ENCODE measurements at regions not wholly inside any gene's neighbourhood (a gene's known extent, or its start where the extent isn't known, plus 50 kb on each side); places are given as distances from the start of the nearest gene placed in this dataset.

DNA sequence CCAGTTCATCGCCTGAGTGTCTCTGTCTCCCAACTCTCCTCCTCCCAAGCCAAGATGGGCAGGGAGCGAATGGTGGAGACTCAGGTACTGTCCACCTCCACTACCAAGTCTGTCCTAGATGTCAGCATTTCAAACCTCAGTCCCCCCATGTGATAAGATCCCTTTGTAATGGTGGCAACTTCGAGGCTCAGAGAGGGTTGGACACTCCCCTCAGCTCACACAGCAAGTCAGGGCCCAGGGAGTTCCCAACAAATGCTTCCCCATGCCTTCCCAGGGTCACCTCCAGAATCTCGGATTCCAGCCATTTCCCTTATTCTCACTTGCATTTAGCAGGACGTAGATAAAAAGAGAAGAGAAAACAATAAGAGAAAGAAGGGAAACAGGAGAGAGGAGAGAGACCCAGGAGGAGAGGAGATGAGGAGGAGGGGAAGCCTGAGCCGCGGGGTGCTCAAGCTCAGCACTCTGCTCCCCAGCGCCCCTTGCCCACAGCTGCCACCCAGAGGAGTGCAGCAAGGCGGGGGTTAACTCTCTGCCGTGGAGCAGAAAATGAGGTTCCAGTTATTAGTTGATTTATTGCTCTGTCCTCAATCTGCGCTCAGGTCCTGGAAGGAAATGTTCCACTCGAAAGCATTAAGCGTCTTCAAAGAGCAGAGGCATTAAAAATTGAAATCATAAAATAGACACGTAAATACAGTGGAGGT lies 84.1 kb upstream of the LINGO1 start:
- 33 to 45% (median 41%) methylated on average over 14 of the region's 14 CpGs for WGBS, 5 donors
- intact Hi-C loops (cut with DNase I; ENCODE audit: low total_unique reads) = no loop called here
- Histone ChIP-seq H3K36me3 (no peaks in the 10 kb centered on the region), H3K27me3 (peaks cover 0 to 53% (median 13%) of the 10 kb centered on the region in 3 donors), H3K27ac (no peak overlapping the region), H3K4me3 (no peak overlapping the region), H3K9me3 (no peaks in the 10 kb centered on the region), H3K4me1 (no peaks in the 10 kb centered on the region)
- DNase-seq = peak in 1 of 2 donors; percentile 11
- no peak for TF ChIP-seq EP300 (IDR thresholded peaks at IDR 0.05)
- TF ChIP-seq, protein P1, sequence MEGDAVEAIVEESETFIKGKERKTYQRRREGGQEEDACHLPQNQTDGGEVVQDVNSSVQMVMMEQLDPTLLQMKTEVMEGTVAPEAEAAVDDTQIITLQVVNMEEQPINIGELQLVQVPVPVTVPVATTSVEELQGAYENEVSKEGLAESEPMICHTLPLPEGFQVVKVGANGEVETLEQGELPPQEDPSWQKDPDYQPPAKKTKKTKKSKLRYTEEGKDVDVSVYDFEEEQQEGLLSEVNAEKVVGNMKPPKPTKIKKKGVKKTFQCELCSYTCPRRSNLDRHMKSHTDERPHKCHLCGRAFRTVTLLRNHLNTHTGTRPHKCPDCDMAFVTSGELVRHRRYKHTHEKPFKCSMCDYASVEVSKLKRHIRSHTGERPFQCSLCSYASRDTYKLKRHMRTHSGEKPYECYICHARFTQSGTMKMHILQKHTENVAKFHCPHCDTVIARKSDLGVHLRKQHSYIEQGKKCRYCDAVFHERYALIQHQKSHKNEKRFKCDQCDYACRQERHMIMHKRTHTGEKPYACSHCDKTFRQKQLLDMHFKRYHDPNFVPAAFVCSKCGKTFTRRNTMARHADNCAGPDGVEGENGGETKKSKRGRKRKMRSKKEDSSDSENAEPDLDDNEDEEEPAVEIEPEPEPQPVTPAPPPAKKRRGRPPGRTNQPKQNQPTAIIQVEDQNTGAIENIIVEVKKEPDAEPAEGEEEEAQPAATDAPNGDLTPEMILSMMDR (IDR thresholded peaks at IDR 0.05) = no peak
- TF ChIP-seq POLR2A (IDR thresholded peaks at IDR 0.05) = no peak
- TF ChIP-seq POLR2AphosphoS5 (IDR thresholded peaks at IDR 0.05) = no peak

DNA sequence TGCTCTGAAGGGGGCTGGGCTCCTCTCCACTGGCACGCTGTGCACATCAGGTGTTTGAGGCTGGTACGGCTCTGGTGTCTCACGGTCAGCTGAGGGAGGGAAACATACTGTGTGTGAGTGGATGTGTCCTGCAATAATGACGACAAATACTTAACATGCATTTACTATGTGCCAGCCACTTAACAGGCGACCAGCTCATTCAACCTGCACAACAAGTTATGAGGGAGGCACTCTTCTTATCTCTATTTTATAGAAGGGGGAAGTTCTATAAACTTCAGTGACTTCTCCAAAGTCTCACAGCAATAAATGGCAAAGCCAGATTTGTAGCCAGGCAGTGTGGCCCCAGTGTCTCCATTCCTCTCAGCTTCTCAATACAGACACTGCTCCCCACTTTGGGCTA lies 83.1 kb upstream of the LINGO1 start:
- Histone ChIP-seq H3K4me1 (no peaks in the 10 kb centered on the region), H3K27me3 (peaks cover 0 to 46% (median 8%) of the 10 kb centered on the region in 3 donors), H3K36me3 (no peaks in the 10 kb centered on the region), H3K27ac (no peak overlapping the region), H3K9me3 (no peaks in the 10 kb centered on the region), H3K4me3 (no peak overlapping the region)
- no peak for DNase-seq
- WGBS, 5 donors = 57 to 75% (median 67%) methylated on average over 5 of the region's 5 CpGs
- intact Hi-C loops (cut with DNase I; ENCODE audit: low total_unique reads) = no loop called here
- no peak for TF ChIP-seq POLR2A (IDR thresholded peaks at IDR 0.05)
- TF ChIP-seq, protein P1 (IDR thresholded peaks at IDR 0.05) = no peak
- TF ChIP-seq EP300 (IDR thresholded peaks at IDR 0.05) = no peak
- TF ChIP-seq POLR2AphosphoS5 (IDR thresholded peaks at IDR 0.05) = no peak

DNA sequence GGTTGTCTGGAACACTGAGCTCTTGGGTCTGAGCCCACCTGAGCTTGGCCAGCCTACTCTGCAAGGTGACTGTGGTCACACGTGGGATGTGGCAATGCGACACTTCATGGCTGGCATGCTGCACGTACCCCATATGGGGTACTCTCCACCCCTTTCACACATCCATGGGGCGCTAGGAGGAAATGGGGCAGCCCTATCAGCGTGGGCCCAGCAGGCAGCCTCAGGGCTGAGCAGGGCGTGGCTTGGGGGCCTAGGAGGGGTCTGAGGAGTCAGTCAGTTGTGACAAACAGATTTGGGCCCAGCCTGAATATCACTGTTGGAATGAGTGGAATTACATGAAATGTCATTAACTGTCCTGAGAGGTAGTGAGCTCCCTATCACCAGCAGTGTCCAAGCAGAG lies 82.3 kb upstream of the LINGO1 start:
- Histone ChIP-seq H3K4me3 (no peak overlapping the region), H3K4me1 (no peaks in the 10 kb centered on the region), H3K9me3 (no peaks in the 10 kb centered on the region), H3K27me3 (peaks cover 0 to 38% (median 8%) of the 10 kb centered on the region in 3 donors), H3K36me3 (no peaks in the 10 kb centered on the region), H3K27ac (no peak overlapping the region)
- no peak for DNase-seq
- WGBS, 5 donors = 41 to 52% (median 47%) methylated on average over 3 to 6 of the region's 6 CpGs
- TF ChIP-seq POLR2AphosphoS5 (IDR thresholded peaks at IDR 0.05) = no peak
- no peak for TF ChIP-seq POLR2A (IDR thresholded peaks at IDR 0.05)
- TF ChIP-seq, protein P1 (IDR thresholded peaks at IDR 0.05) = no peak
- TF ChIP-seq EP300 (IDR thresholded peaks at IDR 0.05) = no peak
- intact Hi-C loops (cut with DNase I; ENCODE audit: low total_unique reads) = no loop called here

DNA sequence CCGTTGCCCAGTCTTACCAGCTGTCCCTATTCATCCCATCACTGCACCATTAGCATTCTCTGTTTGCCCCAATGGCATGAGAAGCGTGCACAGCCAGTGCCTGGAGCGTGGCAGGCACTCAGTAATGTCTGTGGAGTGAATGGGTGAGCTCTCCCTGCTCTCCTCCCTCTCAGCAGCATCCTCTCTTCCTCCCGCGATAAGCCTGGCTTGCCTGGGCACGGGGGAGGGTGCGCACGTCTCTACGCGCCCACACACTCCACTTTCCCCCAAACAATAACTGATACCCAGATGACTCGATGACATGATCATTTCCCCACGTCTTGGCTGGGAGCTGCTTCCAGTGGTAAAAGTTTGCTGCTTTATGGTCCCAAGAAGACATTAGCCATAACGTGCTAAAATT lies 81.8 kb upstream of the LINGO1 start:
- Histone ChIP-seq H3K27ac (no peak overlapping the region), H3K27me3 (peaks cover 0 to 37% (median 8%) of the 10 kb centered on the region in 3 donors), H3K9me3 (no peaks in the 10 kb centered on the region), H3K4me1 (no peaks in the 10 kb centered on the region), H3K4me3 (no peak overlapping the region), H3K36me3 (no peaks in the 10 kb centered on the region)
- DNase-seq = no peak
- 59 to 82% (median 68%) methylated on average over 12 to 13 of the region's 13 CpGs for WGBS, 5 donors
- TF ChIP-seq, protein P1 (IDR thresholded peaks at IDR 0.05) = no peak
- TF ChIP-seq EP300 (IDR thresholded peaks at IDR 0.05) (no peak), POLR2AphosphoS5 (IDR thresholded peaks at IDR 0.05) (no peak), POLR2A (IDR thresholded peaks at IDR 0.05) (no peak)
- intact Hi-C loops (cut with DNase I; ENCODE audit: low total_unique reads) = no loop called here
